RKO (cell line): ENCODE measurements at regions not wholly inside any gene's neighbourhood (a gene's known extent, or its start where the extent isn't known, plus 50 kb on each side); places are given as distances from the start of the nearest gene placed in this dataset.

Experiments
- DNase-seq: peaks from one replicate; pipeline ENCODE4 v3.0.0-alpha.2; 2016; ENCODE audit warnings: low spot score

- no peak for DNase-seq
Measured at GRCh38 chr5:90191352-90192045, 218.1 kb downstream of the CETN3 start.

DNA sequence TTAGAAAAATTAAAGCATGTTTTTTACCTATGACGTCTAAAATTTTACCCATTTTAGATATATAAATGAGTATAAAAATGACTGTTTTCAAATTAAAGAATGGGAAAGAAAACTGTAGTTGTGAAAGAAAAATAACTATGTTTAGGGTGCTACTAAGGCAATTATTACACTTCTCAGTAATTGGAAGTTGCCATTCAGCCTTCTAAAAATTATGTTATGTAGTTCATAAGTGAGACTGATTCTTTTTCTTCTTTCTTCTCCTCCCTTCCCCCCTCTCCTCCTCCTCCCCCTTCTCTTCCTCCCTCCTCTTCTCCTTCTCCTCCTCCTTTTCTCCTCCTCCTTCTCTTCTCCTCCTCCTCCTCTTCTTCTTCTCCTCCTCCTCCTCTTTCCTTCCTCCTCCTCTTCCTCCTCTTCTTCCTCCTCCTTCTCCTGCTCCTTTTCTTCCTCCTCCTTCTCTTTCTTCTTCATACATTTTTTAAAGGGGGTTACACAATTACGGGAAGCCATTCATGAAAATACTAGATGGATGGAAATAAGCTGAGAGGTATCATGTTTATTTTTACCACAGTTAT is 223.6 kb downstream of the CETN3 start:
- no peak for DNase-seq

GRCh38 chr5:90184764-90185163 is 224.8 kb downstream of the CETN3 start:
- no peak for DNase-seq

DNA sequence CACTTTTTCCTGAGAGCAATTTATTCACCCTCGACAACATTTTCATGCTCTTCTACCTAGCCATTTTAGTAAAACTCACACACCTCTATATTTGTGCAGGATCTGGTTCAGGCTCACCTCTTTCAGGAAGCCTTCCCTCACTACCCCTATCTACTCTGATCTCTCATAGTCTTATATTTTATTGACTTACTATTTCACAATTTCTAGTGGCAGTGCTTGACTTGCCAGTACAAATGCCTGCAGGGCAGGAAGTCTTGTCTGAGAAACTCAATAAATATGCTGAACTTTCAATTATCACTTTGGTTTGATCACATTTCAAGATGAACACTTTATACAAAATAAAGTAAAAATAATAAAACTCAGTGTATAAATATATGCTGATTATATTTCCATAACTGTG is 226.8 kb downstream of the CETN3 start:
- no peak for DNase-seq

- no peak for DNase-seq
Measured at GRCh38 chr5:90174236-90174635, 235.3 kb downstream of the CETN3 start.

DNA sequence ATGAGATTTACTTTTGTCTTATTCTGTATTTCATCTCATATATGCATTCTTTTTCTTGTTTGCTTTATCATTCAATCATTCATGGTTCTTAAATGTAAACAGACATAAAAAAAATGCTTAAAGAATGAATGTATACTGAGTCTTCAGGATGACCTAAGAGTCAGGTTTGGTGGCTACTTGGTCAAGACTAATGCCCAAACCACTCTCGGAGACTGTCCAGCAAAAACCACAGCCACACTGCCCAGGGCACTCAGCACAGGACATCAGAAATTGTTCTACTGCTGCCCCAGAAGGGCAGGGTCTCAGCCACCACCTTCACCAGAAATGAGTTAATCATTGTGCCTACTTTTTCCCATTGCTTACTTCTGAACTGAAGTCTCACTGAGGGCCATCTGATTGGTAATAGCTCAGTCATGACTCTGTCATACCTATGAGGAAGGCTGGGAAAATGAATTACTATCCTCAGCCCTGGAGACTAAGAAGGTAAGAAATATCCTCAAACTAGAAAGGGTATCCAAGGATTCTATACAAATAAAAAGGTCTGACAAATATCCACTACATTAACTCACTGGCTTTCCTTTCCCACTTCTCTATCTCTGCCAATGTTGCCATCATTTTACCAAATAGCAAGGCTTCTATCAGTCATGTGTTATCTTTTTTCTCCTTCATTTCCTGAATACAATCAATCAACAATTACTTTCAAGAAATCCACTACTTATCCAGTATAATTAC is 236.1 kb downstream of the CETN3 start:
- no peak for DNase-seq

- DNase-seq: no peak
Measured at GRCh38 chr5:90171466-90171865, 238.1 kb downstream of the CETN3 start.

- DNase-seq: no peak
Measured at GRCh38 chr5:90170261-90170660, 239.3 kb downstream of the CETN3 start.

- no peak for DNase-seq
Measured at GRCh38 chr5:90169078-90169477, 240.5 kb downstream of the CETN3 start.

- no peak for DNase-seq
Measured at GRCh38 chr5:90168399-90168798, 241.2 kb downstream of the CETN3 start.

GRCh38 chr5:90166816-90167215 is 242.7 kb downstream of the CETN3 start:
- no peak for DNase-seq

- DNase-seq: no peak
Measured at GRCh38 chr5:90162324-90162723, 247.2 kb downstream of the CETN3 start.

GRCh38 chr5:90161414-90161813 is 248.1 kb downstream of the CETN3 start:
- DNase-seq: peak; percentile 53

GRCh38 chr5:90158131-90158530 is 251.4 kb downstream of the CETN3 start:
- no peak for DNase-seq

DNA sequence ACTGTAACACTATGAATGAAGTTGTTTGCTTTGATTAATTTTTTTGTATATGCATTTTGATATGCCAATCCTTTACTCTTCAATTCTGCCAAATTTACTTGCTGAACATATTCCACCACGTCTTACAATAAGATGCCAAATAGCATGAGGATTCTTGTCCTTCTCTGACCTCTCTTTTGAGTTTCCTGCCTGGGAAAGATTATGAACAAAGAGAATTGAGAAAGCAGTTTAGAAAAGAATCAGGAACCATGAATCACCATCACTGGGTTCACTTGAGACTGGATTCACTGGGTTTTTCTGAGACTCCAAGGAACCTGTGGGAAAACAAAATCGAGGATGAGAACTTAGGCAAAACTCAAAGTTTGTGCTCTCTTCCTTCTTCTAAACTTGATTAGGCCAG is 256.5 kb downstream of the CETN3 start:
- no peak for DNase-seq

DNA sequence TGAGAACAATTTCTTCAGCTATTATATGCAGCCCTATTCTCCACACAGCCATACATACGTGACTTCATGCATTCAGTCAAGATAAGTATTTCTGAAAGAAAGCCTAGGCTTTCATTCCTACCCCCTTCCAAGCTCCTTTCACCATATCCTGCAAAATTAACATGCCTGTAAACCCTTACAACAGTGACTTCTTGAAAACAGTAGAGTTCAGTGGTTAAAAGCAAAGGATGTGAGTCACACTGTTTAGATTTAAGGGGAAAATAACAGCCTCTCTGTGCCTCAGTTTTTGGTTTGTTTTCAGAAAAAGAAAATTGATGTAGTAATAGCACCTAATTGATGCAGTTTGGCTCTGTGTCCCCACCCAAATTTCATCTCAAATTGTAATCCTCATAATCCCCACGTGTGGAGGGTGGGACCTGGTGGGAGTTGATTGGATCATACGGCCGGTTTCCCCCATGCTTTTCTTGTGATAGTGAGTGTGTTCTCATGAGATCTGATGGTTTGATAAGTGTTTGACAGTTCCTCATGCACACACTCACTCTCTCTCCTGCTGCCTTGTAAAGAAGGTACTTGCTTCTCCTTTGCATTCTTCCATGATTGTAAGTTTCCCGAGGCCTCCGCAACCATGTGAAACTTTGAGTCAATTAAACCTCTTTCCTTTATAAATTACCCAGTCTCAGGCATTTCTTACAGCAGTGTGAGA is 264.8 kb downstream of the CETN3 start:
- no peak for DNase-seq

DNA sequence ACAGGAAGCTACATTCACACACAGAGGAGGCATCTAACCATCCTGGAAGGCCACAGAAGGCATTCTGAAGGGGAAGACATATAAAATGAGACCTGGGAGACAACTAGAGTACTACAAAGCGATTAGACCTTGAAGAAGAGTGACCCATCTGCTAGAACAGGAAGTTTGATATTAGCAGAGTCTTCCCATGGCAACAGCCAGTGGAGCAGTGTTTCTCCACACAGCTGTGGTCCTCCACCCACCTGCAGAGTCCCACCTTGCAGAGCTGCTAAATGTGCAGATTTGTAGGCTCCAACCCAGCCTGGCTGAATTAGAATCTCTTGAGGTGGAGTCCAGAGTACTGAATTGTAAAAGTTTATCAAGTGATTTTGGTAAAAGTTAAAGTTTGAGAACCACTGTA is 267.0 kb downstream of the CETN3 start:
- no peak for DNase-seq

DNA sequence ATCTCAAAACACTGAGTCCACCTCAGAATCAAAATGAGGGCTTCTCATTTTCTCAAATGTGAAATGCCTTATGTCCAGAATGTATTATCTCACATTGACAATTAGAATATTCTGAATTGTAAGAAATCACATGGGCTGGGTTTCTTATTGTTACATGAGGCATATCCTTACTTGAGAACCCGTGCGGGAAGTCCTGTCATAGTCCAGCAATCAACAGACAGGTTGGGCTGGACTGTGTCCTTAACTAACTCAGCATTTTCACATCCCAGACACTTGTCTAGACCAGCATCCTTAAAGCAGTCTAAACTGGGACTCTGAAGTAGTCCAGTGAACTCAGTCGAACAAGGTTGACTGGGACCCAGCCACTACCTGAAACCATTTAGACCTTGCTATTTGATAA is 267.6 kb downstream of the CETN3 start:
- DNase-seq: no peak

DNA sequence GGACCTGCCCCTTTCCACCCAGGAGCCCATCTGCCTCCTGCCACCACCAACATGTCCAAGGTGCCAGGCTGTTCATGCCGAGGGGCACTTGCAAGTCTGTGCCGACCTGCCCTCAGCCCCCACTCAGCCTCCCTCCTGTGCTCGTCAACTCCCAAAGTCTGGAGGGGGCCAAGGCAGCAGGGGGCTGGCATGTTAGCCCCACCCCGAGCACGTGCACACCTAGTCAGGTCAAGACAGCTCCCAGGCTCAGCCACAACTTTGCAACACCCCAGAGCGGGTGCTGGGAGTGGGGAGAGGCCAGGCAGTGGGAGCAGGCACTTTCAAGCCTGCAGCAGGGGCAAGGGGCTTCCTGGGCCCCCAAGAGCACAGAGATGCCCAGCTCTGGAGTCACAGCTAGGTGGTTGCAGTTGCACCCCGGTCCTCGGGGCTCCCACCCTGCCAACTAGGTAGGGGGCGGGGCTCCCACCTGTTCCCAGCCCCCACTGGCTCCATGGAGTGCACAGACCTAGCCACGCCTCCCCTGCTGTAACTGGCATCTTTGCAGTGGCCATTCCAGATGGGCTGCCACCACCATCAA is 272.5 kb downstream of the CETN3 start:
- no peak for DNase-seq

GRCh38 chr5:90135779-90136378 is 273.7 kb downstream of the CETN3 start:
- DNase-seq: no peak

GRCh38 chr5:90134892-90135291 is 274.7 kb downstream of the CETN3 start:
- no peak for DNase-seq

GRCh38 chr5:90134381-90134780 is 275.2 kb downstream of the CETN3 start:
- no peak for DNase-seq
